PC-9 (cell line): ENCODE measurements at regions not wholly inside any gene's neighbourhood (a gene's known extent, or its start where the extent isn't known, plus 50 kb on each side); places are given as distances from the start of the nearest gene placed in this dataset.

Source experiments
- EZH2 ChIP-seq: fragments of 200-600 bp; sonication (generic); IDR thresholded peaks from 2 replicates; pipeline ENCODE4 v1.8.0; 2017; ENCODE audit warnings: antibody characterized with exemption, low read depth
- TF ChIP-seq, protein P1 (sequence below): fragments of 200-600 bp; sonication (generic); conservative IDR thresholded peaks from 2 replicates; pipeline ENCODE4 v1.6.1; 2017; ENCODE audit warnings: mixed run types, antibody characterized with exemption, mild to moderate bottlenecking, moderate library complexity

DNA sequence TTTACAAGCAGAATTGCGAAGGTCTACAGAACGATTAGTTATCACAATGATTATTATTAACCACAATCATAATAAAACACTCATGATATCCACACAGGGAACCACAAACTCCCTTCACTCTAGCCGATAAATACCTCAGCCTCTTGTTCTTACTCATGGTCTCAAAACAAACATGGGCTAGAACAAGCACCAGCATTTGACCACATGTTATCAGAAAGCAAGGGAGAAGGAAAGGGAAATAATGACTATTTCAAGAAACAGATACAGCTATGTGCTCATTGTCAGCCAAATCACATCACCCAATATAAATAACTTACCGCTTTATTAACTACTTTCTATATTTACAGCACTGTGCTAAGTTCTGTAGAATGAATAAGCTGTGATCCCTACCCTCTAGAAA is 663.2 kb upstream of the HTR2C start:
- TF ChIP-seq, protein P1, sequence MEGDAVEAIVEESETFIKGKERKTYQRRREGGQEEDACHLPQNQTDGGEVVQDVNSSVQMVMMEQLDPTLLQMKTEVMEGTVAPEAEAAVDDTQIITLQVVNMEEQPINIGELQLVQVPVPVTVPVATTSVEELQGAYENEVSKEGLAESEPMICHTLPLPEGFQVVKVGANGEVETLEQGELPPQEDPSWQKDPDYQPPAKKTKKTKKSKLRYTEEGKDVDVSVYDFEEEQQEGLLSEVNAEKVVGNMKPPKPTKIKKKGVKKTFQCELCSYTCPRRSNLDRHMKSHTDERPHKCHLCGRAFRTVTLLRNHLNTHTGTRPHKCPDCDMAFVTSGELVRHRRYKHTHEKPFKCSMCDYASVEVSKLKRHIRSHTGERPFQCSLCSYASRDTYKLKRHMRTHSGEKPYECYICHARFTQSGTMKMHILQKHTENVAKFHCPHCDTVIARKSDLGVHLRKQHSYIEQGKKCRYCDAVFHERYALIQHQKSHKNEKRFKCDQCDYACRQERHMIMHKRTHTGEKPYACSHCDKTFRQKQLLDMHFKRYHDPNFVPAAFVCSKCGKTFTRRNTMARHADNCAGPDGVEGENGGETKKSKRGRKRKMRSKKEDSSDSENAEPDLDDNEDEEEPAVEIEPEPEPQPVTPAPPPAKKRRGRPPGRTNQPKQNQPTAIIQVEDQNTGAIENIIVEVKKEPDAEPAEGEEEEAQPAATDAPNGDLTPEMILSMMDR, result no peak
- no peak for TF ChIP-seq EZH2
